ENCODE measurements at regions not wholly inside any gene's neighbourhood (a gene's known extent, or its start where the extent isn't known, plus 50 kb on each side); places are given as distances from the start of the nearest gene placed in this dataset.

DNA sequence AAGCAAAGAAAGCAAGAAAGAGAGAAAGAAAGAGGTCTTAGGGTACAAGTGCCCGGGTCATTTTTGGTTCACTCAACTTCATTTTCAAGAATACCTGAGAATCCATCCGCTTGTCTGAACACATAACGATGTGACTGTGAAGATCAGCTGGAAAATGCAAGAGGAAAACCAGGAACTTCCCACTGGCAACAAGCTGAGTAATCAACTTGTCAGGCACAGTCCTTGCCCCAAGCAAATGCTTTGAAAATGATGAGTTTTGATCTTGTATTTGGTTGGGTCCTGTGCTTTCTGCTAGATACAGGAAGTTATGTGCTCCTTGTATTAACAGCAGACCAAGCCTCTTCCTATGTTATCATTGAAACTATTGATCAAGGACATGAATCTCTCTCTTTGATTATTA is 239.1 kb downstream of the ASMT start:
- TF ChIP-seq, protein P1, sequence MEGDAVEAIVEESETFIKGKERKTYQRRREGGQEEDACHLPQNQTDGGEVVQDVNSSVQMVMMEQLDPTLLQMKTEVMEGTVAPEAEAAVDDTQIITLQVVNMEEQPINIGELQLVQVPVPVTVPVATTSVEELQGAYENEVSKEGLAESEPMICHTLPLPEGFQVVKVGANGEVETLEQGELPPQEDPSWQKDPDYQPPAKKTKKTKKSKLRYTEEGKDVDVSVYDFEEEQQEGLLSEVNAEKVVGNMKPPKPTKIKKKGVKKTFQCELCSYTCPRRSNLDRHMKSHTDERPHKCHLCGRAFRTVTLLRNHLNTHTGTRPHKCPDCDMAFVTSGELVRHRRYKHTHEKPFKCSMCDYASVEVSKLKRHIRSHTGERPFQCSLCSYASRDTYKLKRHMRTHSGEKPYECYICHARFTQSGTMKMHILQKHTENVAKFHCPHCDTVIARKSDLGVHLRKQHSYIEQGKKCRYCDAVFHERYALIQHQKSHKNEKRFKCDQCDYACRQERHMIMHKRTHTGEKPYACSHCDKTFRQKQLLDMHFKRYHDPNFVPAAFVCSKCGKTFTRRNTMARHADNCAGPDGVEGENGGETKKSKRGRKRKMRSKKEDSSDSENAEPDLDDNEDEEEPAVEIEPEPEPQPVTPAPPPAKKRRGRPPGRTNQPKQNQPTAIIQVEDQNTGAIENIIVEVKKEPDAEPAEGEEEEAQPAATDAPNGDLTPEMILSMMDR (IDR thresholded peaks at IDR 0.05), result no peak
- TF ChIP-seq POLR2A (IDR thresholded peaks at IDR 0.05; ENCODE audit: low read depth) (no peak), POLR2AphosphoS5 (IDR thresholded peaks at IDR 0.05) (no peak)

Data from esophagus muscularis mucosa (tissue), 3 donors.